Keratinocyte (primary cell): ENCODE measurements at regions not wholly inside any gene's neighbourhood (a gene's known extent, or its start where the extent isn't known, plus 50 kb on each side); places are given as distances from the start of the nearest gene placed in this dataset.

ENCODE experiments used
- DNase-seq: peaks from one replicate; pipeline ENCODE4 v3.0.0-alpha.2; 2011; ENCODE audit warnings: low read depth, missing footprints, low spot score
- FAIRE-seq: peaks from 2 replicates; lab custom pipeline; 2011; peaks lifted over from hg19 to GRCh38; lab: Jason Lieb, UNC
- H2AFZ ChIP-seq: 2 replicates; pipeline ENCODE4 v1.6.0; 2012; ENCODE audit warnings: low read length, control low read depth, inconsistent platforms; ENCODE audit not compliant: control insufficient read depth
- H3K27ac ChIP-seq: 2 replicates; pipeline ENCODE4 v1.5.1; 2011; ENCODE audit warnings: low read length; ENCODE audit not compliant: control insufficient read depth, insufficient read depth
- H3K27me3 ChIP-seq: 3 replicates; pipeline ENCODE4 v1.6.0; 2011; ENCODE audit warnings: low read length; ENCODE audit not compliant: control insufficient read depth, insufficient read depth; ENCODE audit errors: extremely low read depth
- H3K36me3 ChIP-seq, 2 experiments: 2 replicates in 1 of 2; 3 replicates in 1 of 2; pipeline ENCODE4 v1.5.1; 2011; ENCODE audit warnings: low read length in 2 of 2, mild to moderate bottlenecking in 1 of 2; ENCODE audit not compliant: control insufficient read depth in 2 of 2, insufficient read depth in 2 of 2; ENCODE audit errors: extremely low read depth in 1 of 2
- H3K4me1 ChIP-seq: 3 replicates; pipeline ENCODE4 v1.5.1; 2011; ENCODE audit warnings: low read length; ENCODE audit not compliant: control insufficient read depth, insufficient read depth; ENCODE audit errors: extremely low read depth
- H3K4me2 ChIP-seq: 3 replicates; pipeline ENCODE4 v1.6.0; 2011; ENCODE audit warnings: low read depth, low read length; ENCODE audit not compliant: control insufficient read depth, insufficient read depth; ENCODE audit errors: extremely low read depth
- H3K4me3 ChIP-seq, 3 experiments: fragments of 200-600 bp in 1 of 3; sonication (generic) in 1 of 3; 2 replicates in 2 of 3; 3 replicates in 1 of 3; pipeline ENCODE4 v1.5.1; 2011 to 2016; ENCODE audit warnings: low read length in 3 of 3, mild to moderate bottlenecking in 3 of 3, control low read depth in 2 of 3, inconsistent platforms in 1 of 3, low read depth in 1 of 3, mixed read lengths in 1 of 3, mixed run types in 1 of 3, moderate library complexity in 1 of 3; ENCODE audit not compliant: control insufficient read depth in 2 of 3, insufficient read depth in 2 of 3; ENCODE audit errors: extremely low read depth in 1 of 3
- H3K79me2 ChIP-seq: 2 replicates; pipeline ENCODE4 v1.6.0; 2012; ENCODE audit warnings: low read length; ENCODE audit not compliant: control insufficient read depth, insufficient read depth
- H3K9ac ChIP-seq: 3 replicates; pipeline ENCODE4 v1.6.0; 2011; ENCODE audit warnings: low read length; ENCODE audit not compliant: control insufficient read depth, insufficient read depth; ENCODE audit errors: extremely low read depth
- H3K9me1 ChIP-seq: 3 replicates; pipeline ENCODE4 v1.6.0; 2011; ENCODE audit warnings: low read length; ENCODE audit not compliant: control insufficient read depth, insufficient read depth; ENCODE audit errors: extremely low read depth
- H3K9me3 ChIP-seq: 2 replicates; pipeline ENCODE4 v1.5.1; 2012; ENCODE audit warnings: low read depth, low read length; ENCODE audit not compliant: control insufficient read depth
- H4K20me1 ChIP-seq: 3 replicates; pipeline ENCODE4 v1.6.0; 2011; ENCODE audit warnings: low read length; ENCODE audit not compliant: control insufficient read depth, insufficient read depth; ENCODE audit errors: extremely low read depth
- CTCF ChIP-seq, 3 experiments: IDR thresholded peaks in 1 of 3; conservative IDR thresholded peaks in 1 of 3; optimal IDR thresholded peaks in 1 of 3; 2 replicates in 2 of 3; 3 replicates in 1 of 3; pipeline versions ENCODE3 to v1.5.1; 2011; ENCODE audit warnings: low read length in 3 of 3, mild to moderate bottlenecking in 3 of 3, moderate library complexity in 2 of 3, control low read depth in 1 of 3, inconsistent platforms in 1 of 3; ENCODE audit not compliant: insufficient read depth in 2 of 3; ENCODE audit errors: extremely low read depth in 1 of 3
- EZH2 ChIP-seq: IDR thresholded peaks from one replicate; pipeline ENCODE4 v1.6.1; 2012; ENCODE audit warnings: inconsistent platforms, mild to moderate bottlenecking, low read length, moderate library complexity
- dilution Hi-C: fragments of 300-500 bp; cut with MboI; formaldehyde crosslinking; loops from one replicate; pipeline ENCODE4 v1.7.0; 2020; ENCODE audit warnings: low sequenced_read_pairs; ENCODE audit not compliant: extremely low pct_ligation_motif_present

GRCh38 chr17:33679595-33679994, 386.5 kb upstream of the ASIC2 start:
- no peak for DNase-seq
- H3K4me2 ChIP-seq: no peak overlapping the region
- no peaks in the 10 kb centered on the region for H3K9me3 ChIP-seq
- H2AFZ ChIP-seq: no peak overlapping the region
- no peak for FAIRE-seq
- H3K4me1 ChIP-seq: no peaks in the 10 kb centered on the region
- TF ChIP-seq EZH2 (no peak), CTCF (optimal IDR thresholded peaks at IDR 0.05 in 1 of 3, IDR thresholded peaks at IDR 0.05 in 1 of 3, conservative IDR thresholded peaks at IDR 0.05 in 1 of 3; ENCODE audit: extremely low read depth in 1 of 3, insufficient read depth in 2 of 3, low read length in 3 of 3) (no peak)
- H3K9me1 ChIP-seq: no peaks in the 10 kb centered on the region
- no peaks in the 10 kb centered on the region for H3K79me2 ChIP-seq
- dilution Hi-C loops: no loop called here
- no peak overlapping the region for H3K4me3 ChIP-seq
- H3K36me3 ChIP-seq: no peaks in the 10 kb centered on the region
- H3K9ac ChIP-seq: no peak overlapping the region
- no peak overlapping the region for H3K27ac ChIP-seq
- H4K20me1 ChIP-seq: no peaks in the 10 kb centered on the region
- no peaks in the 10 kb centered on the region for H3K27me3 ChIP-seq

GRCh38 chr17:33680472-33680871, 387.4 kb upstream of the ASIC2 start:
- Histone ChIP-seq H3K4me1 (no peaks in the 10 kb centered on the region), H4K20me1 (no peaks in the 10 kb centered on the region), H3K9me3 (no peaks in the 10 kb centered on the region), H3K27me3 (no peaks in the 10 kb centered on the region), H3K79me2 (no peaks in the 10 kb centered on the region), H3K9me1 (no peaks in the 10 kb centered on the region), H3K36me3 (no peaks in the 10 kb centered on the region), H3K4me3 (no peak overlapping the region), H3K9ac (no peak overlapping the region), H2AFZ (no peak overlapping the region), H3K27ac (no peak overlapping the region), H3K4me2 (no peak overlapping the region)
- dilution Hi-C loops: no loop called here
- FAIRE-seq: no peak
- DNase-seq: no peak
- TF ChIP-seq EZH2 (no peak), CTCF (optimal IDR thresholded peaks at IDR 0.05 in 1 of 3, IDR thresholded peaks at IDR 0.05 in 1 of 3, conservative IDR thresholded peaks at IDR 0.05 in 1 of 3; ENCODE audit: extremely low read depth in 1 of 3, insufficient read depth in 2 of 3, low read length in 3 of 3) (no peak)
